Activated CD8-positive, alpha-beta memory T cell treated with anti-CD3 and anti-CD28 coated beads for 1 hour (primary cell): ENCODE measurements at regions not wholly inside any gene's neighbourhood (a gene's known extent, or its start where the extent isn't known, plus 50 kb on each side); places are given as distances from the start of the nearest gene placed in this dataset.

Experiments
- DNase-seq, 2 donors: peaks; one replicate each; pipeline ENCODE4 v3.0.0-alpha.2; 2020; ENCODE audit warnings: low read depth in 1 of 2; ENCODE audit errors: extremely low read depth in 1 of 2

DNA sequence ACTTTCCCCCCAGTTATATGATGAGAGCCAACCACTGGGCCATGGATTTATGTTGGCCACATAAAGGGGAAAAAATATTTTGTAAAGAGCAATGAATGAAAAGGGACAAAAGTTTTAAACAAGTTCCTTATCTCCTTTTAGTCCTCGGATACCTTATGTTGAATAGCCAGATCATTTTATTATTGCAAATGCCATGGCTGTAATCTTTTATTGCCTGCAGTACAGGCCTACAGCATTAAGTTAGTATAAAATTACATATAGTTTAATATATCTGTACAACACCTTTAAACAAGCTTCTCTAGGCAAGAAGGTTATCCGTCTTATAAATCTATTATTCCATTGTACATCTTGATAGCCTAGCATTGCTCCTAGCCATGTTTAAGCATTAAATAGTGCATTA, 93.9 kb upstream of the SLC35B3 start:
- DNase-seq = no peak

DNA sequence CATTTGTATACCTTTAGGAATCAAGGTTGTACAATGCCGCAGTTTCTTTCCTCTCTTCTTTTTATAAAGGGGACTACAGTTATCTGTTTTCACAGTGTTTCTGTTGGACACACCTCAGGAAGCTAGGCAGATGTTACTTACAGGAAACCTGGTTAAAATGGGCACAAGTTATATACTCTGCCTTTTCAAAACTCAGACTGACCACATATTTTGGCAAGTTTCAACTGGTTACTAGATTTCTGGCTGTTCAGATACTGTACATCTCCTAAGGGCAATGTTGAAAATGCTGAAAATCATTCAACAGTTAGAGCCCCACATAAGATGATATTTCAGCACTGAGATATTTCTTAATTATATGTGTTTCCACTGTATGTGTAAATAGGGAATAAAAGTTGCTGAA, 92.5 kb upstream of the SLC35B3 start:
- DNase-seq = no peak

- no peak for DNase-seq
These were observed 91.3 kb upstream of the SLC35B3 start for GRCh38 chr6:8526624-8527023.

GRCh38 chr6:8525370-8525769, 90.0 kb upstream of the SLC35B3 start:
- no peak for DNase-seq

DNA sequence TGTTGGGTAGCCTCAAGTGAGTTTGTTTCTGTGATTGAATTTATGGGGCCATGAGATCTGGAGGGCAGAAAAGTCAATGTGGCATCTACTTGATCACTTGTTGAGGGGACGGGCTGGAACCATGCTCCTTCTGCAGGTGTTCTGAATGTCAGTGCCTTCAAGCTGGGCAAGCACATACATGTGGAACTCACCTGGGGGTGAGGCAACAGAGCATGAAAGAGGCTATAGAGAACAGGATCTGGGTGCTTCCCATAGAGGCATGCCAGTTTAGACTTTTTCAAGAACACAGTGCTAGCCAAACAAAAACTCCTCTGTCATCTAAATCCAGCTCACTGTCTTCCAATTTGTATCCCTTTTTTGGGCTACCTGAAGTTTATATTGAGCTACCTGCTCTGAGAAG, 77.8 kb upstream of the SLC35B3 start:
- no peak for DNase-seq

DNA sequence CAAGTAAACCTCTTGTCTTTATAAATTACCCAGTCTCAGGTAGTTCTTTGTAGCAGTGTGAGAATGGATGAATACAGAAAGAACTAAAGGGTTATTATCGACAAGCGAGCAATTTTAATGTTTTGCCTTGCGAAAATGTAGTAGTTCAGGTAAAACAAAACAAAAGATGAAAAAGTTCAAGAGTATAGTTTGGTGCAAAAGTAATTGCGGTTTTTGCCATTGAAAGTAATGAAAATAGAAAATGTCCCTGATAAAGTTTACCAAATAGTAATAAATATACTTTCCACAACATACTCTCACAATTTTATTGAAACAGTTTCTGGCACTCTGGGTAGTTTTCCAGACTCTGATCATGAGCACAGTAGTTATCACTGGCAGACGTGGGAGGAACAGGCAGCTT, 71.9 kb upstream of the SLC35B3 start:
- no peak for DNase-seq

GRCh38 chr6:8506126-8506525, 70.8 kb upstream of the SLC35B3 start:
- no peak for DNase-seq

- DNase-seq = no peak
These were observed 64.2 kb upstream of the SLC35B3 start for GRCh38 chr6:8499540-8499939.

DNA sequence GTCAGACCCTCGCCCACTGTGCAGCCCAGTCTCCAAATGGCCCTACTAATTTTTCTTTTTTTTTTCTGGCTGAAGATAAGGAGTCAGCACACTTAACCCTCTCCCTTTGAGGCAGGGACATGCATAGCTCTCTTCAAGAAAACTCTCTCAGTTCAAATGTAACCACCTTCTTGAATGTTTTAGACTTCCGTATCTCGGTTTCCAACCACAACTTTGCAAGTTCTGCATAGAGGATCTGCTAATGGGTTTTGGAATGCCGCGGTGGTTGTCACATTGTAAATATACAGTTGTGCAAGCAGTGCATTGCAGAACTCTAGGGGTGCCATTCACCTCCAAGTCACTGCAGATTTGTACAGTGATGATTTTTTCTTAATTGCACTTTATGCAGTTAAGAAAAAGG, 59.4 kb upstream of the SLC35B3 start:
- DNase-seq = no peak

- DNase-seq = no peak
These were observed 57.3 kb upstream of the SLC35B3 start for GRCh38 chr6:8492536-8493133.
